ENCODE measurements at regions not wholly inside any gene's neighbourhood (a gene's known extent, or its start where the extent isn't known, plus 50 kb on each side); places are given as distances from the start of the nearest gene placed in this dataset.

- TF ChIP-seq POLR2A (IDR thresholded peaks at IDR 0.05): no peak
- no peak for TF ChIP-seq CTCF (IDR thresholded peaks at IDR 0.05)
- Histone ChIP-seq H3K27me3 (no peaks in the 10 kb centered on the region), H3K4me1 (no peaks in the 10 kb centered on the region), H3K9me3 (no peaks in the 10 kb centered on the region), H3K4me3 (replicated peaks in 1 of 3) (no peak overlapping the region), H3K27ac (no peak overlapping the region), H3K36me3 (no peaks in the 10 kb centered on the region)
- WGBS, 2 donors: 94 to 97% methylated on average over 1 of the region's 1 CpG
- no peak for DNase-seq
- intact Hi-C loops (cut with DNase I): no loop called here
Observed at GRCh38 chr11:104385884-104386283, 221.9 kb upstream of the PDGFD start.

- H3K27me3 ChIP-seq: no peaks in the 10 kb centered on the region
- H3K27ac ChIP-seq: no peak overlapping the region
- no peak for DNase-seq
Observed at GRCh38 chr11:104380358-104380757, 216.4 kb upstream of the PDGFD start.

DNA sequence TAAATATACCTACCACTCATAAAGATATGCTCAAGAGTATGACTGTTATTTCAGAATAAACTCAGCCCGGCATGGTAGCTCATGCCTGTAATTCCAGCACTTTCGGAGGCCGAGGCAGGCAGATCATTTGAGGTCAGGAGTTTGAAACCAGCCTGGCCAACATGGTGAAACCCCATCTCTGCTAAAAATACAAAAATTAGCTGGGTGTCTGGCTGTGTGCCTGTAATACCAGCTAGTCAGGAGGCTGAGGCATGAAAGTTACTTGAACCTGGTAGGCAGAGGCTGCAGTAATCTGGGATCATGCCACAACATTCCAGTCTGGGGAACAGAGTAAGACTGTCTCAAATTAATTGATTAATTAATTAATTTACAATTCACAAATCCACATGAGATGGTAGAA lies 208.2 kb upstream of the PDGFD start:
- 65 to 76% methylated on average over 3 of the region's 3 CpGs for WGBS, 2 donors
- no peak for TF ChIP-seq CTCF (IDR thresholded peaks at IDR 0.05)
- TF ChIP-seq POLR2A (IDR thresholded peaks at IDR 0.05): no peak
- Histone ChIP-seq H3K27me3 (no peaks in the 10 kb centered on the region), H3K9me3 (no peaks in the 10 kb centered on the region), H3K4me3 (replicated peaks in 1 of 3) (no peak overlapping the region), H3K27ac (no peak overlapping the region), H3K36me3 (no peaks in the 10 kb centered on the region), H3K4me1 (no peaks in the 10 kb centered on the region)
- intact Hi-C loops (cut with DNase I): no loop called here
- no peak for DNase-seq

More at GRCh38 chr11:104380358-104380757, 216.4 kb upstream of the PDGFD start:
- intact Hi-C loops (cut with DNase I): no loop called here
- H3K9me3 ChIP-seq: no peaks in the 10 kb centered on the region
- TF ChIP-seq POLR2A (IDR thresholded peaks at IDR 0.05): no peak
- TF ChIP-seq CTCF (IDR thresholded peaks at IDR 0.05): no peak
- H3K4me1 ChIP-seq: no peaks in the 10 kb centered on the region
- no peaks in the 10 kb centered on the region for H3K36me3 ChIP-seq
- H3K4me3 ChIP-seq (replicated peaks in 1 of 3): no peak overlapping the region

DNA sequence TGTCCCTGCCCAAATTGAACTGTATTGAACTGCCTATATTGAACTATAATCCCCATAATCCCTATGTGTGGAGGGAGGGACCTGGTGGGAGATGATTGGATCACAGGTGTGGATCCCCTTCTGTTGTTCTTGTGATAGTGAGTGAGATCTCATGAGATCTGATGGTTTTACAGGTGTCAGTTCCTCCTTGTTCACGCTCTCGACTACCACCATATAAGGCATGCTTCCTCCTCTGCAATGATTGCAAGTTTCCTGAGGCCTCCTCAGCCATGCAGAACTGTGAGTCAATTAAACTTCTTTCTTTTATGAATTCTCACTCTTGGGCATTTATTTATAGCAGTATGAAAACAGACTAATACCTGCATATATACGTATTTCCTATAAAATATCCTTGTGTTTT lies 206.5 kb upstream of the PDGFD start:
- no peaks in the 10 kb centered on the region for H3K4me1 ChIP-seq
- 90 to 95% methylated on average over 3 of the region's 3 CpGs for WGBS, 2 donors
- no peaks in the 10 kb centered on the region for H3K9me3 ChIP-seq
- TF ChIP-seq CTCF (IDR thresholded peaks at IDR 0.05): no peak
- TF ChIP-seq POLR2A (IDR thresholded peaks at IDR 0.05): no peak
- H3K36me3 ChIP-seq: no peaks in the 10 kb centered on the region
- no peak overlapping the region for H3K27ac ChIP-seq
- no peak for DNase-seq
- H3K4me3 ChIP-seq (replicated peaks in 1 of 3): no peak overlapping the region
- H3K27me3 ChIP-seq: no peaks in the 10 kb centered on the region
- intact Hi-C loops (cut with DNase I): no loop called here

DNA sequence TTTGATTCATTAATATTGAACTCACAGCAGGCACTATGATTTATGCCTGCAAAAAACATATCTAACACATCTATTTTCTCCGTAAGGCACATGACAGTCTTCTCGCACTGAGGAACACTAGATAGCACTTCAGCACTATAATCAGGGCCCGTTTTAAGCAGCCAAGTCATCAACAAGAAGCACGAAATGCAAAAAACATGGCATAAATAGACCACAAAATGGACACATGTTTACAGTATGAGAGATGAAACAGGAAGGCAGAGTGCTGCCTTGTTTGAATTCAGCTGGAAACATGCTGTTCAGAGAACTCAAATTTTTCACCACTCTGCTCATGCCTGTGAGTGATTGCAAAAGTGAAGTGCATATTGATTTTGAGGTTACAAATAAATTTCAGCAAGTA lies 205.8 kb upstream of the PDGFD start:
- no peak for DNase-seq
- Histone ChIP-seq H3K9me3 (no peaks in the 10 kb centered on the region), H3K4me3 (replicated peaks in 1 of 3) (no peak overlapping the region), H3K27me3 (no peaks in the 10 kb centered on the region), H3K4me1 (no peaks in the 10 kb centered on the region), H3K36me3 (no peaks in the 10 kb centered on the region), H3K27ac (no peak overlapping the region)
- WGBS, 2 donors: 82 to 85% methylated on average over 4 of the region's 4 CpGs
- intact Hi-C loops (cut with DNase I): no loop called here
- TF ChIP-seq POLR2A (IDR thresholded peaks at IDR 0.05) (no peak), CTCF (IDR thresholded peaks at IDR 0.05) (no peak)
